Naive thymus-derived CD8-positive, alpha-beta T cell (primary cell): ENCODE measurements at regions not wholly inside any gene's neighbourhood (a gene's known extent, or its start where the extent isn't known, plus 50 kb on each side); places are given as distances from the start of the nearest gene placed in this dataset.

Source experiments
- ATAC-seq, 2 donors: fragments of 150-1000 bp; cut with Tn5 transposase in 1 of 2; sonication (Bioruptor Pico), chemical (Tn5 transposase) in 1 of 2; 1 replicate in 1 of 2; 2 replicates in 1 of 2; pipeline ENCODE4 v1.10.0; 2021; ENCODE audit warnings: mild to moderate bottlenecking in 2 of 2, moderate library complexity in 2 of 2
- POLR2A ChIA-PET: fragments of 350-600 bp; sonication (Branson Sonifier 250); formaldehyde crosslinking; loops from one replicate; lab custom pipeline; 2021; ENCODE audit warnings: antibody characterized with exemption; lab: Charles Lee
- DNase-seq, 10 donors: peaks; one replicate each; pipeline versions ENCODE4 v3.0.0 to v3.0.0-alpha.2; 2020 to 2022
- H3K27ac Mint-ChIP-seq, 10 donors: one replicate each; pipeline ENCODE4 v1.8.0; 2020 to 2022; ENCODE audit warnings: mild to moderate bottlenecking in 10 of 10, mixed read lengths in 10 of 10, moderate library complexity in 4 of 10, inconsistent platforms in 1 of 10
- H3K27me3 Mint-ChIP-seq, 5 donors: one replicate each; pipeline ENCODE4 v1.8.0; 2021 to 2022; ENCODE audit warnings: mixed read lengths in 5 of 5
- H3K36me3 Mint-ChIP-seq, 3 donors: one replicate each; pipeline ENCODE4 v1.8.0; 2020 to 2022; ENCODE audit warnings: mixed read lengths in 3 of 3, mild to moderate bottlenecking in 2 of 3, inconsistent platforms in 1 of 3
- H3K4me1 Mint-ChIP-seq, 4 donors: one replicate each; pipeline ENCODE4 v1.8.0; 2021 to 2022; ENCODE audit warnings: mixed read lengths in 4 of 4
- H3K4me3 Mint-ChIP-seq, 10 donors: one replicate each; pipeline ENCODE4 v1.8.0; 2020 to 2022; ENCODE audit warnings: mild to moderate bottlenecking in 10 of 10, mixed read lengths in 10 of 10, moderate library complexity in 6 of 10, inconsistent platforms in 1 of 10
- H3K9me3 Mint-ChIP-seq, 9 donors: one replicate each; pipeline ENCODE4 v1.8.0; 2020 to 2022; ENCODE audit warnings: mixed read lengths in 9 of 9, mild to moderate bottlenecking in 3 of 9, inconsistent platforms in 1 of 9, moderate library complexity in 1 of 9

DNA sequence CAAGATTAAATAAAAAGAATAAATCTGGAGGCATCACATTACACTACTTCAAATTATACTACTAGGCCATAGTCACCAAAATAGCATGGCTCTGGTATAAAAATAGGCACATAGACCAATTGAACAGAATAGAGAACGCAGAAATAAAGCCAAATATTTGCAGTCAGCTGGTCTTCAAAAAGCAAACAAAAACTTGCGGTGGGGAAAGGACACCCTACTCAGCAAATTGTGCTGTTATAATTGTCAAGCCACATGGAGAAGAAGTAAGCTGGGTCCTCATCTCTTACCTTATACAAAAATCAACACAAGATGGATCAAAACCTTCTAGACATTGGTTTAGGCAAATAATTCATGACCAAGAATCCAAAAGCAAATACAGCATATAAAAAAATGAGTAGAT, 259.2 kb upstream of the SLITRK3 start:
- POLR2A ChIA-PET: no interaction called here
- H3K9me3 Mint-ChIP-seq: peaks cover 0 to 36% (median 12%) of the 10 kb centered on the region in 9 donors

DNA sequence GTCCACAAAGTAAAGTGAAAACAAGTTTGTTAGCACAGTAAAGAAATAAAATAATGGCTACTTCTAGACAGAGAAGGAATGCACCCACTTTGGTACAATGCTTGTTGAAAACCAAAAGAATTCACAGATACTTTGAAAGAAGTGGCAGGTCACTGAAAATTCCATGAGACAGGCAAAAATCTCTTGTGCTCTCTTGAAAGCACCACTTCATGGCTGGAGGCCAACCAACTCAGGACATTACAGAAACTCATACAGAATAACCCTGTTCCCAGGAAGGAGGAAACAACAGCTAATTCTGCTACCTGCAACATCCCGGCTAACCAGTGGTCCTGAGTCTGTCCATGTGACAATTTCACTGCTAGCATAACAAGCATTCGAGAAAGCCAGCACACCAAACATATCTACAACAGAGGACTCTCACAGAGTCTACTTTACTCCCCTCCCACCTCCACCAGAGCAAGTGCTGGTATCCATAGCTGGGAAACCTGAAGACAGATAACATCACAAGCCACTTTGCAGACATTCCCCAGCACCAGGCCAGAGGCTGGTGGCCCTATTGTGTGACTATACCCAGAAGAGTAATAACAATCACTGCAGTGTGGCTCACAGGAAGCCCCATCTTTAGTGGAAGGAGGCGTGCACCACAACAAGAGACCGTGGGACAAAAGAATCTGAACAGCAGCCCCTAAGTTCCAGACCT, 255.3 kb upstream of the SLITRK3 start:
- Mint-ChIP-seq H3K9me3 (peaks cover 9 to 37% (median 11%) of the 10 kb centered on the region in 9 donors), H3K4me3 (no peak overlapping the region), H3K36me3 (no peaks in the 10 kb centered on the region), H3K4me1 (no peaks in the 10 kb centered on the region), H3K27ac (no peak overlapping the region), H3K27me3 (no peaks in the 10 kb centered on the region)
- ATAC-seq (no peak), DNase-seq (no peak)
- POLR2A ChIA-PET: no interaction called here

More for the DNA sequence above, 259.2 kb upstream of the SLITRK3 start:
- ATAC-seq: no peak
- Mint-ChIP-seq H3K36me3 (no peaks in the 10 kb centered on the region), H3K27ac (no peak overlapping the region), H3K4me1 (no peaks in the 10 kb centered on the region), H3K4me3 (no peak overlapping the region), H3K27me3 (no peaks in the 10 kb centered on the region)
- DNase-seq: no peak

DNA sequence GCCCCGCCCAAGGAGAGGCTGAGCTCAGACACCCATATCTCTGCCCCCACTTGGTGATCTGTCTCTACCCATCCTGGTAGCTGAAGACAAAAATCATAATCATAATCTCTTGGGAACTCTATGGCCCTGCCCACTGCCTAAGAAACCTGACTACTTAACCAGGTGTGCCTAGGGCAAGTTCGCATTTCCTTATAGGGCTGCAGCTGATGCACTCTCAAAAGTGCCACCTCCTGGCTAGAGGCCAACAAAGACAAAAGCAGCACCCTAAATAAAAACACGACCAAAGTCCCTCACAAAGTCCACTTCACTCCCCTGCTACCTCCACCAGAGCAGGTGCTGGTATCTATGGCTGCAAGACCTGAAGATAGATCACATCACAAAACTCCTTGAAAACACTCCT, 250.4 kb upstream of the SLITRK3 start:
- no peaks in the 10 kb centered on the region for H3K4me1 Mint-ChIP-seq
- ATAC-seq (no peak), DNase-seq (no peak)
- POLR2A ChIA-PET: no interaction called here
- H3K27me3 Mint-ChIP-seq: no peaks in the 10 kb centered on the region
- no peaks in the 10 kb centered on the region for H3K36me3 Mint-ChIP-seq
- H3K9me3 Mint-ChIP-seq: peaks cover 0 to 12% (median 3%) of the 10 kb centered on the region in 9 donors
- no peak overlapping the region for H3K4me3 Mint-ChIP-seq
- H3K27ac Mint-ChIP-seq: no peak overlapping the region

DNA sequence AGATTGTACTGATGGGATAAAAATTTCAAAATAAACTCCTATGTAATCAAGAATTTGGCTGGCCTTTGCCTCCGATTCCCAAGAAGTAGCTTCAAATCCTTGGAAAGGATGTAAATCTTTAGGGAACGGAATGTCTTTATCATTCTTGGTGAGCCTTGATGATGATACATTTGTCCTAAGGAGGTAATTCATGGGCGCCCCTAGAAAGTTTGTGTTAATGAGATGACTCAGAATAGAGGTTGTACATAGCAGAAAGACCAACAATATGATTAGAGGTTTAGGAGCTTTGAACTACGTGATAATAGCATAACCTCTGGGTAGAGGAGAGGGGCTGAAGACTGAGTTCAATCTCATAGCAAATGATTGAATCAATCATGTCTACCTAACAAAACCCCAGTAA, 248.6 kb upstream of the SLITRK3 start:
- ATAC-seq: no peak
- Mint-ChIP-seq H3K9me3 (peaks cover 0 to 12% (median 5%) of the 10 kb centered on the region in 9 donors), H3K27ac (no peak overlapping the region), H3K4me3 (no peak overlapping the region), H3K27me3 (no peaks in the 10 kb centered on the region), H3K4me1 (no peaks in the 10 kb centered on the region), H3K36me3 (no peaks in the 10 kb centered on the region)
- no peak for DNase-seq
- POLR2A ChIA-PET: no interaction called here

DNA sequence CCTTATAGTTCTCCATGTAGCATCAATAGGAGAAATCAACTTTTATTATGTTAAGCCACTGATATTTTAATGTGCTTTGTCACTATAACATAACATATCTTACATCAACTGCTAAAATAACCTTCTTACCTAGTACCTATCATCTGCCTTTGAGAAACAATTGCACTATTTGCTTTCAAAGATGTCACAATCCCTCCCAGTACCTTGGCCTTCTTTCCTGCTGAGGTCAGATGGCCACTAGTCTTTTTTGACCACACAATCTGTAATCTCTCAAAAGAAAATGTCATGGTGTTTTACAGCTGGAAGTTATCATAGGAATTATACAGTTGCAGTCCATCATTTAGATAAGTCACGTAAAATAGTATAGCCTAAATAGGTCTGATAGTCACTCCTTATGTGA, 247.5 kb upstream of the SLITRK3 start:
- H3K9me3 Mint-ChIP-seq: peaks cover 0 to 12% (median 4%) of the 10 kb centered on the region in 9 donors
- POLR2A ChIA-PET: no interaction called here
- no peak overlapping the region for H3K27ac Mint-ChIP-seq
- no peaks in the 10 kb centered on the region for H3K4me1 Mint-ChIP-seq
- no peaks in the 10 kb centered on the region for H3K36me3 Mint-ChIP-seq
- ATAC-seq (no peak), DNase-seq (no peak)
- no peaks in the 10 kb centered on the region for H3K27me3 Mint-ChIP-seq
- H3K4me3 Mint-ChIP-seq: no peak overlapping the region

DNA sequence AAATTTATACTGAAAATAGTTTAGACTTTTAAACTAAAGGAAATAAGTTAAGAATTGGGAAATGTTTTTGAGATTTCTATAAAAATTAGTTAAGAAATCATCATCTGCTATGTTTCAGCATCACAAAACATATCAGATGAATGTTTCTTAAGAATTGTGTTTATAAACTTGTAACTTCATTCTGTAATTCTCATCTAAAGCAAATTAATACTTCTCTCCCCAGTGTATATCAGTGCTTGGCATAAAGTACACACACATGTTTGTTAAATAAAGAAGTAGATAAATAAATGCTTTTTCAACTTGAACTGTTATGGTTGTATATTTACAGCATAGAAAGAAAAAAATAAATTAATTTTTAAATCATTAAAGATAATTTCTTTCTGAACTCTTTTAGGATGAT, 245.9 kb upstream of the SLITRK3 start:
- no peak for ATAC-seq
- peaks cover 0 to 11% (median 4%) of the 10 kb centered on the region in 9 donors for H3K9me3 Mint-ChIP-seq

DNA sequence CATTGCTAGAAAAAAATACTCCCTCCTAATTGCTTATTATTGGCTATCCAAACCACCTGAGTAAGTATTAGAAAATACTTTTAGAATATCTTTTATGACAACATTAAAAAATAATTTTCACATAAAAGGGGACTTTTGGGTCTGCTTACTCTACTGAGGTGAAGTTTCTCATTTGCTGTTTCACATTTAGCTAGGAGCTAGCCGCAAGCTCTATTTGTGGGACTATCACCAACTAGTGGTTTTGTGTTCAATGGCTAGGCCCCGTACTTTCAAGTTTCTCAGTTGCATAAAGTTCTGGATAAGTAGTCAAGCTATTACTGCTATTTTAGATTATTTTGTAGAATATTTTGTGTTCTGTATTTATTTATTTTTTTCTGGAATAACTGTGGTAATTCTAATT, 244.2 kb upstream of the SLITRK3 start:
- Mint-ChIP-seq H3K27me3 (no peaks in the 10 kb centered on the region), H3K4me1 (no peaks in the 10 kb centered on the region), H3K36me3 (no peaks in the 10 kb centered on the region), H3K4me3 (no peak overlapping the region), H3K9me3 (peaks cover 0 to 17% (median 5%) of the 10 kb centered on the region in 9 donors), H3K27ac (no peak overlapping the region)
- POLR2A ChIA-PET: no interaction called here
- DNase-seq (no peak), ATAC-seq (no peak)

More for the DNA sequence above, 245.9 kb upstream of the SLITRK3 start:
- Mint-ChIP-seq H3K27ac (no peak overlapping the region), H3K36me3 (no peaks in the 10 kb centered on the region), H3K27me3 (no peaks in the 10 kb centered on the region), H3K4me3 (no peak overlapping the region), H3K4me1 (no peaks in the 10 kb centered on the region)
- DNase-seq: no peak
- POLR2A ChIA-PET: no interaction called here

DNA sequence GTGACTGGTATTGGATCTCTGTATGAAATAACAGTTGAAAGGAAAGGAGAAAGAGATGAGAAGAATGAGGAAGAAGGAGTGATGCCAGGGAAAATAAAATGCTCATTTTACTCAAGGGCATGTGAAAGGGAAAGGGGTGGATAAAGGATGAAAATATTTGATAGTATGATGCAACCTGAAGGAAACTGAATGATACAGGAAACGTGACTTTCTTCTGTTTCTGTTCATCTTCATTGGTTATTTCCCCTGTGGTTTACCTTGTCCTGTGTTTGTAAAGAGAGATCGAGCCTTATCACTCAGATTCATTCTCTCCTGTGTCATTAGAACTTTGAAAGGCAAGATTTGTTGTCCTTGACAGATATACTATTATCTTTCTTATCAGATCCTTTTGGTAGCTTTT, 243.6 kb upstream of the SLITRK3 start:
- no peak for ATAC-seq
- POLR2A ChIA-PET: no interaction called here
- Mint-ChIP-seq H3K27ac (no peak overlapping the region), H3K27me3 (no peaks in the 10 kb centered on the region), H3K9me3 (peaks cover 0 to 23% (median 5%) of the 10 kb centered on the region in 9 donors), H3K4me3 (no peak overlapping the region), H3K4me1 (no peaks in the 10 kb centered on the region), H3K36me3 (no peaks in the 10 kb centered on the region)
- DNase-seq: no peak

DNA sequence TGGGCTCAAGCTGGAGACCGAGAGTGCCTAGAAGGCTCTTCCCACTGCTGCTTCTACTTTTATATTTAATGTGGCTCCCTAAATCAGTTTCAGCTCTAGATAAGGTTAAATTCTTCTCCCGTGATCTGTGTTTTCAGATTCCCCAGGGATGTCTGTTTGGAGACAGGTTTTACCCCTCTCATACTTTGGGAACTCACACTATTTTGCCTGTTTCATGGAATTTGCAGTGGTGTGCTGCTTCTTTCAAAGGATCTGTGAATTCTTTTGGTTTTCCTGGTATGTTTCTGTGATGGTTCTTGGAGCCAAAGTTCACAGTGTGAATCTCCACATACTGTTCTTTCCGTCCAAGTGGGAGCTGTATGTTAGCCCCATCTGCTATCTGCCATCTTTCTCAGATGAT, 238.3 kb upstream of the SLITRK3 start:
- peaks cover 0 to 40% (median 20%) of the 10 kb centered on the region in 9 donors for H3K9me3 Mint-ChIP-seq
- DNase-seq (no peak), ATAC-seq (no peak)
- no peaks in the 10 kb centered on the region for H3K36me3 Mint-ChIP-seq
- no peak overlapping the region for H3K27ac Mint-ChIP-seq
- no peak overlapping the region for H3K4me3 Mint-ChIP-seq
- POLR2A ChIA-PET: no interaction called here
- H3K27me3 Mint-ChIP-seq: no peaks in the 10 kb centered on the region
- H3K4me1 Mint-ChIP-seq: no peaks in the 10 kb centered on the region

DNA sequence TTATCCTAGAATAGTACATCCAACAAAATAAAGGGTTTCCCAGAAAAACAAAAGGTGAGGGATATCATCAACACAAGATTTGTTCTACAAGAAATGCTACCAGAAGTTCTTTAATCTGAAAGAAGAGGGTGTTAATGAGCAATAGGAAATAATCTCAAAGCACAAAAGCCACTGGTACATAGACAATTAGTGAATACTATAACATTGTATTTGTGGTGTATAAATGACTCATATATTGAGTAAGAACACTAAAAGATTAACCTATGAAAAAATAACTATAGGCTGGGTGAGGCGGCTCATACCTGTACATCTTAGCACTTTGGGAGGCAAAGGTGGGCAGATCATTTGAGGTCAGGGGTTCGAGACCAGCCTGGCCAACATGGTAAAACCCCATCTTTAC, 210.2 kb upstream of the SLITRK3 start:
- Mint-ChIP-seq H3K36me3 (no peaks in the 10 kb centered on the region), H3K9me3 (peaks cover 0 to 16% (median 3%) of the 10 kb centered on the region in 9 donors), H3K27ac (no peak overlapping the region), H3K27me3 (no peaks in the 10 kb centered on the region), H3K4me1 (no peaks in the 10 kb centered on the region), H3K4me3 (no peak overlapping the region)
- ATAC-seq (no peak), DNase-seq (no peak)
- POLR2A ChIA-PET: no interaction called here

DNA sequence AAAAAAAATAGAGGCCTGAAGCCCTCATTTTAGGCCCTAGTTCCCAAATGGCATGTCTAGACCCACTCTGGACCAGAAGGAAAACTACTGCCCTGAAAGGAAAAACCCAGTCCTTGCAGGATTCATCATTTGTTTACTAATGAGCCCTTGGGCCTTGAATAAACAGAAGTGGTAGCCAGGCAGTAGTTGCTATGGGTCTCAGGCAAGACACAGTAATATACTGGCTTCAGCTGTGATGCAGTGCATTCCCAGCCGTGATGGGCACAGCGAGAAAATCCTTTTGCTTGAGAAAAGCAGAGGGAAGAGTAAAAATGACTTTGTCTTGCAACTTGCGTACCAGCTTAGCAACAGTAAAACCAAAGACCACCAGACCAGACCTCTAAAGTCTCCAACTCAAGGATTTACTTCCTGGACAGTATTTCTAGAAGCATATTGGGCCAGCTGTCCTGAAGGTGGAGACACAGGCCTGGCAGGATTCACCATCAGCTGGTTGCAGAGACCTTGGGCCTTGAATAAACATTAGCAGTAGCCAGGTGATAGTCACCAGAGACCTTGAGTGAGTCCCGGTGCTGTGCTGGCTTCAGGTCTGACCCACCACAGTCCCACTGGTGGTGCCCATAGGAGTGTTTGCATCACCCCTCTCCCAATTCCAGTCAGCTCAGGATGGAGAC, 208.3 kb upstream of the SLITRK3 start:
- Mint-ChIP-seq H3K36me3 (no peaks in the 10 kb centered on the region), H3K27ac (no peak overlapping the region), H3K4me1 (no peaks in the 10 kb centered on the region), H3K4me3 (no peak overlapping the region), H3K9me3 (peaks cover 0 to 16% (median 3%) of the 10 kb centered on the region in 9 donors), H3K27me3 (no peaks in the 10 kb centered on the region)
- DNase-seq: no peak
- ATAC-seq: no peak
- POLR2A ChIA-PET: no interaction called here

DNA sequence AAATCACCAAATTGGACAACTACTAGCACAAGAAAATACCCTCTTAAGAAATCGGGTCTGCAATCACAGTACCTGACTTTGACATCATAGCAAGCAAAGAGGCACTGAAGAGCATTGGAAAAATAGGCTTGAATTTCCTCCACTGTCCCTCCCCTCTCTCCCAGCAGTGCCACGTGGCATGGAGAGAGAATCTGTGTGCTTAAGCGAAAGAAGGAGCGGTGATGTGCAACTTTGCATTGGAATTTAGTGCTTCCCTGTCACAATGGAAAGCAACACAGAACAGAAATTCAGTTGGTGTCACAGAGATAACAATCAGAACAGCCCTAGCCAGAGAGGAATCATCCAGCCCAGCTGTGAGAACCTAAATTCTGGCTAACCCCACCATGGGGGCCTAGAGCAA, 207.5 kb upstream of the SLITRK3 start:
- Mint-ChIP-seq H3K4me3 (no peak overlapping the region), H3K9me3 (peaks cover 0 to 16% (median 3%) of the 10 kb centered on the region in 9 donors), H3K4me1 (no peaks in the 10 kb centered on the region), H3K27me3 (no peaks in the 10 kb centered on the region), H3K36me3 (no peaks in the 10 kb centered on the region), H3K27ac (no peak overlapping the region)
- no peak for ATAC-seq
- POLR2A ChIA-PET: no interaction called here
- no peak for DNase-seq

DNA sequence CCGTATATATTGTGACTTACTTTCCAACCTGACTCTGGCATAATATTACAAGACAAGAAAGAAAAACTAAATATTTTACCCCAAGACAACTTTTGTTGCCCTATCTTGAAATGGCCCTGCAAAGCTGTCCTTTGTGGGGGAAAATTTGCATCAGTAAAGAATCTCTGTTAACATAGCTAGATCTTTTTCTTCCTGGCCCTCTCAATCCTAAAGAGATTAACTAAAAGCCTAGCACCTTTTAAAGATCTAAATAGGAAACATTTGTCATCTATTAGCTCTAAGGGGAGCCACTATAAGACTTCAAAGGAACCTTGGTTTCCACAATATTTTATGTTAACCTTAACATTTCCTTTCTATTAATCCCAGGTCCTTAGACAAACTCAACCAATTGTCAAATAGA, 199.0 kb upstream of the SLITRK3 start:
- H3K9me3 Mint-ChIP-seq: peaks cover 0 to 10% (median 2%) of the 10 kb centered on the region in 9 donors
- no peaks in the 10 kb centered on the region for H3K36me3 Mint-ChIP-seq
- ATAC-seq (no peak), DNase-seq (no peak)
- H3K4me1 Mint-ChIP-seq: no peaks in the 10 kb centered on the region
- H3K27ac Mint-ChIP-seq: no peak overlapping the region
- no peak overlapping the region for H3K4me3 Mint-ChIP-seq
- POLR2A ChIA-PET: no interaction called here
- H3K27me3 Mint-ChIP-seq: no peaks in the 10 kb centered on the region

DNA sequence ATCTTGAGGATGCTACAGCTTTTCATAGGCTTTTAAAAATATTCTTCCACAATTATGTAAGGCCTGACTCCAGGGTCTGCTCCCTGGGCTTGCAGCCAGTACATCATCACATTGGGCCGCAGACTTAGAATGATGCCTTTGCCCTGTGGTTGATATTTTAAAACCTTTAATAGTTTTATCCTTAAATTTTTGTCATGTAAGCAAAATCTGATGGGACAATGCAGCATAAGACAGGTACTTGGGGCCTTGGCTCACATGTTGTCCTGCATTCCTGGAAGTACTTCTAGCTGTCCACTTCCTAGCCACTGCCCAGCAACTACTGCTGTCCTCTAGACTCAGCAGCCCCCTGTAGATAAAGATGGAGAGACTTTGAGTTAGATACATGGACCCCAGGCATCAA, 197.3 kb upstream of the SLITRK3 start:
- no peaks in the 10 kb centered on the region for H3K36me3 Mint-ChIP-seq
- peaks cover 0 to 18% (median 4%) of the 10 kb centered on the region in 9 donors for H3K9me3 Mint-ChIP-seq
- no peak overlapping the region for H3K4me3 Mint-ChIP-seq
- H3K4me1 Mint-ChIP-seq: no peaks in the 10 kb centered on the region
- DNase-seq: no peak
- POLR2A ChIA-PET: no interaction called here
- no peak for ATAC-seq
- no peak overlapping the region for H3K27ac Mint-ChIP-seq
- no peaks in the 10 kb centered on the region for H3K27me3 Mint-ChIP-seq
